ENCODE measurements at regions not wholly inside any gene's neighbourhood (a gene's known extent, or its start where the extent isn't known, plus 50 kb on each side); places are given as distances from the start of the nearest gene placed in this dataset.
A peak's percentile ranks its signal among the peaks of the same experiment; 100 is the strongest.

DNA sequence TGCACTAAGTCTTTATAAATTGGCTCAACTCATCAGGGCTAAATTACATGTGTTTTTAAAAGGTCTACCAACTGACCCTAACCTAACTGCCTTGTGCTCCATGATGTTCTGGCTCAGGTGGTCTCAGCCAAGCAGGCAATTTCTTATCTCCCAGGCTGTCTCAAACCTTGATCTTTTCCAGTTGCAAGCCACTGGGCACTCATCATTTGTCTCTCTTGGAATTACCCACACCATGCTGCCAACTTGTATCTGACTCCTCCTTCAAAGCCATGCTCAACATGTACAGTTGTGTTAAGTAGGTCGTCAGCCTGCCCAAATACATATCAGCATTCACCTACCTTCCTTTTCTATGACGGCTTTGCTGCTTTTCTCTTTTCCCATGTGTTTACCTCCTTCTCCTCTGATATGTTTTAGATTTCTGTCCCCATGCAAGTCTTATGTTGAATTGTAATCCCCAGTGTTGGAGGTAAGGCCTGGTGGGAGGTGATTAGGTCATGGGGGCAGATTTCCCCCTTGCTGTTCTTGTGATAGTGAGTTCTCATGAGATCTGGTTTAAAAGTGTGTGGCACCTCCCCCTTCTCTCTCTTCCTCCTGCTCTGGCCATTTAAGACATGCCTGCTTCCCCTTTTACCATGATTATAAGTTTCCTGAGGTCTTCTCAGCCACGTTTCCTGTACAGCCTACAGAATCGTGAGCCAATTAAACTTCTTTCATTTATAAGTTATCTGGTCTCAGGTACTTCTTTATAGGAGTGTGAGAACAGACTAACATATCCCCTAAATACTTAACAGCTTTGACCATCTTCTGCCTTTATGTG, 130.0 kb downstream of the ELAPOR2 start:
- in situ Hi-C loops (cut with HindIII; ENCODE audit: low pct_ligation_motif_present, low pct_unique_long_range_greater_than_20kb, low sequenced_read_pairs) = loop anchor here (25.0 kb wide), 1 partner anchor 233 kb away; the partner anchor contains the start of gene DMTF1
- DNase-seq = no peak

DNA sequence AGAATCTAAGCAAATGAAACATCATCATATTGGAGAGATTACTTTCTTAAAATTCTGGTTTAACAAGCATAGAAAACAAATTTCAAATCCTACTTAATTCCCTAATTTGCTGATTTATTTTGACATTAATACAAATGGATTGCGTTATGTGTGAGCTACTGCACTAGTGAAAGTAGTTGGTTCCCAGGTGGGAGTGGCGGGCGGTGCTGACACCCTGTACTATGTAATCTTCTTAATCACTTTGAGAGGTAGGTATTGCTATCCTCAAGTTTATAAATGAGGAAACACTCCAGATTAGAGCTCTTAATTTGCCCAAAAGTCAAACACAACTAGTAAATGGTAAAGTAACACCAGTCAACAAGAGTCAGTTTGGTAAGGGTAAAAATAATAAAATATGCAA, 131.1 kb downstream of the ELAPOR2 start:
- no peak for DNase-seq
- in situ Hi-C loops (cut with HindIII; ENCODE audit: low pct_ligation_motif_present, low pct_unique_long_range_greater_than_20kb, low sequenced_read_pairs) = loop anchor here (25.0 kb wide), 1 partner anchor 234 kb away; the partner anchor contains the start of gene DMTF1

DNA sequence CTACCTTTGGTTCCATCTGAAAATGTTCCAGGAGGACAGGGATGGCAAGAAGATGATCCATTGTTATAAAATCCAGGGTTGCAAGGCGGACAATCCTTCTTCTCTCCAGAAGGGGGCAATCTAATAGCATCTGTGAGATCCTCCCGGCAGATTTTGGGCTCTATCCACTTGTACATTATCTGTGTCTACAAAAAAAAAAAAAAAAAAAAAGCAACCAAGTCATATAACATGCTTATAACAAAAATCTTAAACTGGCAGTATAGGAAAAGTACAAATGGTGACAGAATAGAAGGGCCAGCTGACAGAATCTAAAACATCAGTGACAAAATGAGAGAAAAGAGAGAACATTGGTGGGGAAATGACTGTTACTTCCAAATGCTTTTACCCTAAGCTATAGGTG, 132.7 kb downstream of the ELAPOR2 start:
- DNase-seq = peak; percentile 67
- in situ Hi-C loops (cut with HindIII; ENCODE audit: low pct_ligation_motif_present, low pct_unique_long_range_greater_than_20kb, low sequenced_read_pairs) = loop anchor here (25.0 kb wide), 1 partner anchor 236 kb away; the partner anchor contains the start of gene DMTF1

DNA sequence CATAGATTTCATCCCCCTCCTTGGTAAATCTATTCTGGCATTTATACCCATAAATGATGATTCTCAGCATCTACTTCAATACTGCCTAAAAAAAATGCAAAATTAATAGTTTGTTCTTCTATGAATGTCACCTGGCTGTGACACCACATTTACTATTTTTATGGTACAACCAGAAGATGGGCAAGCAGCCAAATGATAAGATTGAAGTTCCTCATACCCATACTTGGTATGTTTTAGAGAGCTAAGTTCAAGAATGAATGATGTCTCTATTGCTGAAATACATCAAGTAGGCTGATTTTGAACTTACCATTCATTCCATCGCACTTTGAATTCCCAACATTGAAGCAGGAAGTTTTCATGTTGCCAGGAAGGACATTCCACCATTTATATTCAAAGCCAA, 134.2 kb downstream of the ELAPOR2 start:
- no peak for DNase-seq
- in situ Hi-C loops (cut with HindIII; ENCODE audit: low pct_ligation_motif_present, low pct_unique_long_range_greater_than_20kb, low sequenced_read_pairs) = loop anchor here (25.0 kb wide), 1 partner anchor 237 kb away; the partner anchor contains the start of gene DMTF1

DNA sequence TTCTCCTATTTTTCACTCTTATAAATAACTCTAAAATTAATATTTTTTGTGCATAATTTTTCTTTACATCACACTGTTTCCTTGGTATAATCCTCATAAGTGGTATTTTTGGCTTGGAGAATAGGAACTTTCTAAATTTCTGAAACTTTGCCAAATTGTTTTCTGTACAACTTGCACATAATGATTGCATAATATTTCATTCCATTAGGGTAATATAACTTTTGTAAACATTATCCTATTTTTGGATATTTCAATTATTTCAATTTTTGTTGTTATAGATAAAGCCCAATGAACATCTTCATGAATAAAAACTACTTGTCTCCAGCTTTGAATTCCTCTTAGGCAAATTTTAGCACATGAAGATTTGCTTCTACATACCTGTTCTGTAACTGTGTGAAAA, 135.9 kb downstream of the ELAPOR2 start:
- in situ Hi-C loops (cut with HindIII; ENCODE audit: low pct_ligation_motif_present, low pct_unique_long_range_greater_than_20kb, low sequenced_read_pairs) = no loop called here
- no peak for DNase-seq

DNA sequence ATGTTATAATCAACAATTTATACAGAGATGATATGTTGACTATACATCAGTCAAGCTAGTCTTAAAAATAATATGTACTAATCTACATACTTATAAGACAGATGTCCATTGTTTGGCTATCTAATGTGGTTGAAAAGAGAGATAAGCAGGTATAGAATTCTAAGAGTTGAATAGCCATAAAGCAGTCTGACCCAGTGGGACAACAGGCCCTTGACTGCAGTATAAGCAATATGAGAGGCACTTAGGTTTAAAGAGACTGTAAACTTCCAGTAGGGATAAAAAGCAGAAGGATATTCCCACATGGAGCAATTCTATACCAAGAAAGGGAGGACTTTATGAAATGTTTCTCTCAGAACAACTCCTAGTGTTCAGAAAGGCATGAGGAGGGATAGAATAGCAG, 139.3 kb downstream of the ELAPOR2 start:
- in situ Hi-C loops (cut with HindIII; ENCODE audit: low pct_ligation_motif_present, low pct_unique_long_range_greater_than_20kb, low sequenced_read_pairs) = no loop called here
- DNase-seq = no peak

DNA sequence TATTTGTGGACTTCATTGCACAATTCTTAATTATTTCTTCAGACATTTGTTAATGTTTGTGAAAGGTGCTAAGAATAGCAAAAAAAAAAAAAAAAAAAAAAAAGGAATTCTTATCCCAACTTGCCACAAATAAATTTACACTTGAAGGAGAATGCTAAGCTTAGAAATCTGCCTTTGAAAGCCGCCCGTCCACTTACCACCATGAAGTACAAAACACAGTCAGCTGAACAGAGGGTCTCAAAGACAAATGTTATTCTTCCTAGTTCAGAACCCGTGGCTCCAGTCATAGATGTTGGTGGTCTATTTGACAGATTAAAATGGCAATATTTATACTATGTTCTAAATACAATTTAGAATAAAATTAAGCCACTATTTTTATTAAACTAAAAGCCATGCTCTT, 141.2 kb downstream of the ELAPOR2 start:
- no peak for DNase-seq
- in situ Hi-C loops (cut with HindIII; ENCODE audit: low pct_ligation_motif_present, low pct_unique_long_range_greater_than_20kb, low sequenced_read_pairs) = no loop called here

DNA sequence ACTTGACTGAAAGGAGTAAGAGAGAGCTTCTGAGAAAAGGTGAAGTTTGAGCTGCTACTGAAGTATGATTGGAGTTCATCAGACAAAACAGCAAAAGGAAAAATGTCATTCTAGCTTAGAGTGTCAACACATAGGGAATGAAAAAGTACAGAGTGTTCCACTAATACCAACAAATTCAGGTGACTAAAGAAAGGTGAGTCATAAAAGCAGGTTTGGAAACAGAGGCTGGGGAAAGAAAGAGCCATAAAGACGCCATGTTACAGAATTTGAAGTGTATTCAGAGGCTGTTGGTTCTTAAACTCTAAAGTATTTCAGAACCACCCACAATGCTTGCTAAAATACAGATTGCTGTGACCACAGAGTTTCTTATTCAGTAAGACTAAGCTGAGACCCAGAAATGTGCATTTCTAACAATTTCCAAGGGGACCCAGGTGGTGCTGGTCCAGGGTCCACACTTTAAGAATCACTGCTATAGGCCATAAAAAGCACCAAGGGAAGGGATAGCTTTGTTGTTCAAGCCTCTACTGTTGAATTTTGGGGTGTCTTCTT, 143.1 kb downstream of the ELAPOR2 start:
- in situ Hi-C loops (cut with HindIII; ENCODE audit: low pct_ligation_motif_present, low pct_unique_long_range_greater_than_20kb, low sequenced_read_pairs) = no loop called here
- DNase-seq = no peak

DNA sequence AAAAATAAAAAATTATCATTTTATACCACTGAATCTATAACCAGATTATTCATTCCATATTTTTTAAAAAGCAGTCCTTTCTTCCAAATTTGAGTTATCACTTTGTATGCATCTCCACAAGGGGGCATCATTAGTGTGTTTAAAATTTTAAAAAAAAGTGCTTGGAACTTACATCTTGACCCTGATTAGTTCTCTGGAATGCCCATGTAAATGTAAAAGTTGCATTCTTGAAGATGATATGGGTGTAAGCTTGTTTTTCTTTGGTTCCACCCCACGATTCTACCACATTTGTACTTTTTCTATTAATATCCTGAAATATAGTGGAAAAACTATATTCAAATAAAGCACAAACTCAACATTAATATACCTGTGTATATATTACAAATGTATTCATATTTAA, 144.9 kb downstream of the ELAPOR2 start:
- in situ Hi-C loops (cut with HindIII; ENCODE audit: low pct_ligation_motif_present, low pct_unique_long_range_greater_than_20kb, low sequenced_read_pairs) = no loop called here
- DNase-seq = peak; percentile 53
